ENCODE measurements at regions not wholly inside any gene's neighbourhood (a gene's known extent, or its start where the extent isn't known, plus 50 kb on each side); places are given as distances from the start of the nearest gene placed in this dataset.

GRCh38 chr10:28969413-28969812 is 292.1 kb downstream of the BAMBI start:
- DNase-seq (ENCODE audit: low read depth, low spot score) (no peak), ATAC-seq (no peak), FAIRE-seq (no peak)
- Histone ChIP-seq H3K9me3 (replicated peaks; ENCODE audit: control insufficient read depth, insufficient read depth, low read length) (no peaks in the 10 kb centered on the region; the same call in 2 of the 3 replicates), H4K20me1 (ENCODE audit: control insufficient read depth, insufficient read depth) (no peaks in the 10 kb centered on the region), H3K79me2 (ENCODE audit: control insufficient read depth, insufficient read depth, low read length) (no peaks in the 10 kb centered on the region), H3K4me2 (ENCODE audit: control insufficient read depth, insufficient read depth) (no peak overlapping the region), H3K4me1 (ENCODE audit: control insufficient read depth, insufficient read depth, low read length) (no peaks in the 10 kb centered on the region), H3K36me3 (ENCODE audit: control insufficient read depth in 2 of 2, insufficient read depth in 2 of 2, low read length in 1 of 2) (no peaks in the 10 kb centered on the region), H3K4me3 (no peak overlapping the region), H3K27ac (ENCODE audit: control insufficient read depth, insufficient read depth) (no peak overlapping the region), H3K27me3 (replicated peaks in 1 of 2; ENCODE audit: control insufficient read depth in 2 of 2, insufficient read depth in 2 of 2, low read length in 1 of 2) (no peaks in the 10 kb centered on the region), H3K9ac (ENCODE audit: control insufficient read depth, insufficient read depth, low read length) (no peak overlapping the region), H2AFZ (ENCODE audit: control insufficient read depth, low read depth, low read length) (no peak overlapping the region)
- WGBS (ENCODE audit: insufficient coverage, insufficient replicate concordance, low lambda C conversion rate, missing lambda C conversion rate), result 36% methylated on average over 4 of the region's 4 CpGs
- SMC1A ChIA-PET (ENCODE audit: uncharacterized antibody, unreplicated experiment), result no interaction called here
- in situ Hi-C loops (cut with MboI) (no loop called here), intact Hi-C loops (cut with micrococcal nuclease; ENCODE audit: unreplicated experiment) (no loop called here)
- no TSS peak for BruUV-seq (replicated peaks)
- no peak for TF ChIP-seq RBBP5 (conservative IDR thresholded peaks at IDR 0.05)
- no peak for TF ChIP-seq RELB (IDR thresholded peaks at IDR 0.05; ENCODE audit: low read depth)
- TF ChIP-seq TCF12 (IDR thresholded peaks at IDR 0.05; ENCODE audit: low read depth, low read length), result no peak
- TF ChIP-seq ZBTB4 (CRISPR knock-in tag; IDR thresholded peaks at IDR 0.05), result no peak
- TF ChIP-seq HSF1 (IDR thresholded peaks at IDR 0.05; ENCODE audit: low read depth, low read length), result no peak
- POLR2A ChIA-PET, result interaction anchor here (0.5 kb wide), 1 partner anchor 109 kb away, joined by 4 read pairs; no protein-coding TSS in a partner anchor
- RAD21 ChIA-PET (ENCODE audit: unreplicated experiment), result no interaction called here
- CTCF ChIA-PET, result interaction anchor here (0.8 to 0.9 kb wide), 2 partner anchors 9 to 22 kb away, joined by 3 read pairs; no protein-coding TSS in a partner anchor

Data from GM12878 (cell line).